Calu3 (cell line): ENCODE measurements at regions not wholly inside any gene's neighbourhood (a gene's known extent, or its start where the extent isn't known, plus 50 kb on each side); places are given as distances from the start of the nearest gene placed in this dataset.

Experiments used
- BruUV-seq: library from RNA; stranded (reverse); fragments of 400-500 nt; replicated peaks from 2 replicates; lab custom pipeline; 2021; lab: Mats Ljungman, UMichigan
- CTCF ChIA-PET: fragments of 300-600 bp; sonication (Branson Sonifier 250); formaldehyde crosslinking; loops from one replicate; lab custom pipeline; 2022; ENCODE audit warnings: antibody characterized with exemption; lab: Charles Lee
- DNase-seq: peaks from one replicate; pipeline ENCODE4 v3.0.0; 2022
- H3K27ac Mint-ChIP-seq: one replicate; pipeline ENCODE4 v1.8.0; 2022; ENCODE audit warnings: mixed read lengths; ENCODE audit not compliant: unreplicated experiment
- H3K27me3 Mint-ChIP-seq: one replicate; pipeline ENCODE4 v1.8.0; 2022; ENCODE audit warnings: mixed read lengths; ENCODE audit not compliant: unreplicated experiment
- H3K36me3 Mint-ChIP-seq: one replicate; pipeline ENCODE4 v1.8.0; 2022; ENCODE audit warnings: mild to moderate bottlenecking, moderate library complexity, mixed read lengths; ENCODE audit not compliant: insufficient read depth, unreplicated experiment
- H3K4me1 Mint-ChIP-seq: one replicate; pipeline ENCODE4 v1.8.0; 2022; ENCODE audit warnings: mild to moderate bottlenecking, low read depth, mixed read lengths; ENCODE audit not compliant: unreplicated experiment
- H3K4me3 Mint-ChIP-seq: one replicate; pipeline ENCODE4 v1.8.0; 2022; ENCODE audit warnings: mild to moderate bottlenecking, low read depth, moderate library complexity, mixed read lengths; ENCODE audit not compliant: unreplicated experiment
- H3K9me3 Mint-ChIP-seq: one replicate; pipeline ENCODE4 v1.8.0; 2022; ENCODE audit warnings: low read depth, mixed read lengths; ENCODE audit not compliant: unreplicated experiment
- intact Hi-C: fragments of 100-400 bp; cut with micrococcal nuclease; formaldehyde crosslinking; loops from one replicate; pipeline ENCODE4 v1.10.0; 2022; ENCODE audit not compliant: unreplicated experiment
- TF ChIP-seq, protein P1 (sequence below): fragments of 200-600 bp; IDR thresholded peaks from one replicate; pipeline ENCODE4 v1.8.0; 2022; ENCODE audit warnings: antibody characterized with exemption; ENCODE audit not compliant: unreplicated experiment

- Mint-ChIP-seq H3K36me3 (no peaks in the 10 kb centered on the region), H3K27ac (no peak overlapping the region), H3K27me3 (peaks cover 15% of the 10 kb centered on the region), H3K9me3 (no peaks in the 10 kb centered on the region), H3K4me1 (no peaks in the 10 kb centered on the region), H3K4me3 (no peak overlapping the region)
- no TSS peak for BruUV-seq
- TF ChIP-seq, protein P1, sequence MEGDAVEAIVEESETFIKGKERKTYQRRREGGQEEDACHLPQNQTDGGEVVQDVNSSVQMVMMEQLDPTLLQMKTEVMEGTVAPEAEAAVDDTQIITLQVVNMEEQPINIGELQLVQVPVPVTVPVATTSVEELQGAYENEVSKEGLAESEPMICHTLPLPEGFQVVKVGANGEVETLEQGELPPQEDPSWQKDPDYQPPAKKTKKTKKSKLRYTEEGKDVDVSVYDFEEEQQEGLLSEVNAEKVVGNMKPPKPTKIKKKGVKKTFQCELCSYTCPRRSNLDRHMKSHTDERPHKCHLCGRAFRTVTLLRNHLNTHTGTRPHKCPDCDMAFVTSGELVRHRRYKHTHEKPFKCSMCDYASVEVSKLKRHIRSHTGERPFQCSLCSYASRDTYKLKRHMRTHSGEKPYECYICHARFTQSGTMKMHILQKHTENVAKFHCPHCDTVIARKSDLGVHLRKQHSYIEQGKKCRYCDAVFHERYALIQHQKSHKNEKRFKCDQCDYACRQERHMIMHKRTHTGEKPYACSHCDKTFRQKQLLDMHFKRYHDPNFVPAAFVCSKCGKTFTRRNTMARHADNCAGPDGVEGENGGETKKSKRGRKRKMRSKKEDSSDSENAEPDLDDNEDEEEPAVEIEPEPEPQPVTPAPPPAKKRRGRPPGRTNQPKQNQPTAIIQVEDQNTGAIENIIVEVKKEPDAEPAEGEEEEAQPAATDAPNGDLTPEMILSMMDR = no peak
- CTCF ChIA-PET = interaction anchor here (1.1 kb wide), 1 partner anchor 58 kb away, joined by 3 read pairs; no protein-coding TSS in a partner anchor
- no peak for DNase-seq
- intact Hi-C loops = no loop called here
These were observed 50.2 kb upstream of the LANCL2 start for GRCh38 chr7:55314967-55315366.
